HS-5 (cell line): ENCODE measurements at regions not wholly inside any gene's neighbourhood (a gene's known extent, or its start where the extent isn't known, plus 50 kb on each side); places are given as distances from the start of the nearest gene placed in this dataset.

ENCODE experiments used
- DNase-seq: peaks from one replicate; pipeline ENCODE4 v3.0.0-alpha.2; 2012; ENCODE audit warnings: low read depth

- no peak for DNase-seq
Observed at GRCh38 chr4:152094970-152095700, 334.3 kb upstream of the GATB start.

DNA sequence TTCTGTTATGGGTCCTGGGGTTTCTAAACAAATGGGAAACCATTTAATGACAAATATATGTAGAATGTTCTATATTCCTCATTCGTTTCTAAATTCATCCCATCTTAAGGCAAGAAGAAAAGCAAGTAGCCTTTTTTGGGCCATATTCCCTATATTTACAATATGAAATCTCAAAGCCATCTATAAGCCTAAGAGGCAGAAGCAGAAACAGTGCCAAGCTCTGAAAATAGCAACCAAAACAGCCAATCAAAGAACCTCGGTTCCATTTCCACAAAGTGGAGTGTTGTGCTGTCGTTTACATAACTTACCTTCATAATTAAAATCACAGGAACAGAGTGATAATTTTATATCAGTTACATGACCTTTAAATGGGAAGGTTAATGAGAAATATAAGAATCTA lies 330.6 kb upstream of the GATB start:
- no peak for DNase-seq

GRCh38 chr4:152090543-152090942 lies 329.7 kb upstream of the GATB start:
- no peak for DNase-seq

- DNase-seq, result no peak
Observed at GRCh38 chr4:152089584-152089983, 328.8 kb upstream of the GATB start.

- no peak for DNase-seq
Observed at GRCh38 chr4:152087335-152087734, 326.5 kb upstream of the GATB start.

GRCh38 chr4:152085657-152086056 lies 324.9 kb upstream of the GATB start:
- DNase-seq, result no peak

DNA sequence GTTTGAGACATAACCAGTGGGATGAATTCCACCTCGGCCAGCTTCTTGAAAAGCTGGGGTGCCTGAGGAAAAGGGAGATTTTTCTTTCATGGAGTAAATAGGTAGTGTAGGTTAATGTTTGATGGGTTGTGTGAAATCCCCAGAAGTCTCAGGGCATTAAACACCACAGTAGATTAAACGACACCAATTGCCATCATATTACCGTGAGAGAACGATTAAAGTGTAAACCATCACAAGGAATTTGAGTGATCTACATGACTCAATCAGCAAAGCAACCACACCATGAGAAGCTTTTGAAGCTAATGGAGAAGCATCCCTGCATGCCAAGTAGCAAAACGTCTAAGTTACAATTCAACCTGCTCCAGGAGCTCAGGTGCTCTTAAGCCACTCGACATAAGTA lies 322.5 kb upstream of the GATB start:
- no peak for DNase-seq

- DNase-seq, result no peak
Observed at GRCh38 chr4:152081024-152081423, 320.2 kb upstream of the GATB start.

GRCh38 chr4:152079543-152080293 lies 318.9 kb upstream of the GATB start:
- DNase-seq, result no peak

- no peak for DNase-seq
Observed at GRCh38 chr4:152079079-152079478, 318.3 kb upstream of the GATB start.

GRCh38 chr4:152077582-152077981 lies 316.8 kb upstream of the GATB start:
- no peak for DNase-seq

DNA sequence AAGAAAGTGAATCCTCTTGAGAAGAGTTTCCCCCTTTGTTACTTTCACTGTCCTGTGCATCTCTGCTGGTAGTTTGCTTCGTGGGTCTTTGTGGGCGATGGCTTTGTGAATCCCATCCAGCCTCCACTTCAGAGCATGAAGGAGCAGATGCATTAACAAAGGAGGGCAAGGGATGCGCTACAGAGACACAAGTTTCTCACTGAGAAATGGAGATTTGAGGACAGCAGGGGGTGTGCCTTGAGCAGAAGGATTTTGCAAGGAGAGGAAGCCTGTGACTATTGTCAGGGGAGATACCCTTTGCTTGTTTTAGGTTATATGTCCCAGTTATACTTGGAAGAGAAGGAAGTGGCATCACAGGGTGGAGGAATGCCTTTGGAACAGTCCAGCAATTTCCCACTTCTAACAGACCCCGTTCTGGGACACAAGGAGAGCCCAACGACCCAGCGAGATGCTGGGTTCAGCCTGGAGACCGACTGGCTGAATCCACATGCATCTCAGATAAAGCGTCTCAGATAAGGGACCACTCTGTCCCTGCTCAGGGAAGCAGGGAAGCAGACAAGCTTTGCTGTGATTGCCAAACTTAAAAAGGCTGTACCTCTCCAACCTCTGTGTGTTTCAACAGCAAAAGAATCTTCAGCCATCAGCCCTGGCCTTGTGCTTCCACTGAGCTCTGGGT lies 314.6 kb upstream of the GATB start:
- no peak for DNase-seq

DNA sequence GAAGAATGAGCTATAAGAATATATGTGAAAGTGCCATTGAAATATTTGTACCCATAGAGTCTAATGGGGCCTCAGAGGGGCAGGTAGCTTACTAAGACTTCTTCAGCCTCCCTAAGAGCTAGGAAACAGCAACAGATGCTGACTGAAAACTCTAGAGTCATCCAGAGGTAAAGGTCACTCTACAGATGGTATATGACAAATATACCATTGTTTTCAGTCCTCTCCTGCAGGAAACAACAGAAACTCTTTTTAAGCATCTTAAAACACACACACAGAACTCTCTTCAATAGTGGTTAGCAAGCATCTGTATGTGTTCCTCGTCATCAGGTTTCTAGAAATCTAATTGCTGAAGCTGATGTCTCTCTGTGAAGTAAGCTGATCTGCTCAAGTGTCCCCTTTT lies 313.8 kb upstream of the GATB start:
- DNase-seq, result no peak

GRCh38 chr4:152074088-152074437 lies 313.3 kb upstream of the GATB start:
- DNase-seq, result no peak

DNA sequence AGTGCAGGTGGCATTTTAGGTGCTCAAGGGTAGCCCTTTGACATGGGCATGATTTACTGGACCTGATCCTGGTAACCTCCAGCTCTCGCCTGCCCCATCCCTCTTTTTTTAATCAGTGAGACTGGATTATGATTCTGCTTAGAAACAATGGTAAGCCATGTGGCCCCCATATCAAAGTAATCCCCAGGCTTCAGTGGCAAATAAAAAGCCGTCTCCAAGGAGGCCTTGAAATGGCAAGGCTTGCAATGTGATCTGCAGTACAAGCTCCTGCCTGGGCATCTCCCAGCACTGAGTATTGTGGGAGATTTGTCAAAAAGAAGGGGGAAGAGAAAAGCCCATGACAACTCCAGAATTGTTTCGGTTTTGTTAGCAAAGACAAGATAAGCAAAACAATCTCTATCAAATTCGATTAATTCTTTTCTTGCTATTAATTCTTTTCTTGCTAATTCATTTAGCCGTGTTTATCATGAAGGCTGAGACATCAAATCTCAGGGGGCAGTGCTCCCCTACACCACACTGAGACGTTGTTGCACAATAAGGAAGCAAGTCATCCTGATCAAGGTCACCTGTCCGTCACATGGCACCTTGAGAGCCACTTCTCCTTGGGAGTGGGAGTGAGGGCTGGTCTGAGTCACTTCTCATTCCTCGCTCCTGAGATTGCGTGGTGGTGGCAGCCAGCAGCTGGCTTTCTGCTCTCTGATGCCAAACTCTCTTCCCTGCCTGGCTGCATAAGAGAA lies 312.7 kb upstream of the GATB start:
- no peak for DNase-seq

DNA sequence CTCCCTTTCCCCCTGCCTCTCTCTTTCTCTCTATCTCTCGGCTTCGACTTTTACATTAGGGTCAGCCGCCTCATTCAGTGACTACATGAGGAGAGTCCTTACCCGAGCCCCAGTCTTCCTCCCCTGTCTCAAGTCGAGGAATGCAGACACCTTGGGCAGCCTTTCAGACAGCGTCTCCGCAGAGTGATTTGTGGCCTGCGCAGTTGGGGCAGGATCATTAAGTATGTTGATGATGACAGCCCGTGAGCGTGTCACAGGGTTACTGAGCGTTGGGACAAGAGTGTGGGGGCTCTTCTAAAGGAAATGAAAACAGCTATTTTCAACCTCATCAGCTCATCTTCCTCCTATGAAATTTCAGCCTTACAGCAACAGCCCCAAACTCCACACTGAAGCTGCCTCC lies 312.1 kb upstream of the GATB start:
- DNase-seq, result no peak

DNA sequence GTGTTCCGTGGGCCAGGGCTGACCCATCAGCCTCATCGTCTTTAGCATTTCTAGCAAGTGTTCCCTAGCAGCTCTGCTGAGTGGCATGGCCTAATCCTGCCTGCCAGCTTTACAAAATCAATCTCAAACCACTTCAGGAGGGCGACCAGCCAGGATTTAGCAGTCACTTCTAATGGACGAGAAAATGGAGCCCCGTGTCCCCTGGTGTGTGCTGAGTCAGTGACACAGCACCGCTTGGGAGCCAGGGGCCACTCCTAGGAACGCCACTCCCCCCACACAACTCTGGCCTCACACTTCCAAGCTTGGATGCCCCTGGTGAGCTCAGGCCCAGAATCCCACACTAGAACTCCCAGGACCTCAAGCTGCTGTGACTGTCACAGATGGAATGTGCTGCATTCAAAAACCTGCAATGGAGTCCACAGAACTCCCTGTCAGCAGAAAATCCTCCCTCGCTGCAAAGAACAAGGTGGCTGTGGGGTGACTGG lies 311.2 kb upstream of the GATB start:
- no peak for DNase-seq

DNA sequence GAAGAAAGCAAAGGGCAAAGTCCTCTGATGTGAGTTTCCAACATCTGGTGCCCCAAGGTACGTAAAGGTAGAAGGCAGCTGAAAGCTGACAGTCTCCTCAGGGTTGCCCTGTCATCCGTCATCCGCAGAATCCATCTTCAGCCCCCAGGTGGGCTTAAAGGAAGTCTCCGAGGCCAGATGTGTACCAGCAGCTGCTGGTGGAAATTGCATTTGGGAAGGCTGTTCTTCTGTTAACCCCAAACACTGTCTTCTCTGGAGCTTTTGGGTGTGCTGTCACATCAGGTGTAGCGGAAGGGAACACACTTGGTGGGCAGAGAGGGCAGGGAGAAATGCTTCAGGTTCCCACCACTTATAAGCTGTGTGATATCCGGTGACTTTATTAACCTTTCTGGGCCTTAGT lies 310.0 kb upstream of the GATB start:
- no peak for DNase-seq

DNA sequence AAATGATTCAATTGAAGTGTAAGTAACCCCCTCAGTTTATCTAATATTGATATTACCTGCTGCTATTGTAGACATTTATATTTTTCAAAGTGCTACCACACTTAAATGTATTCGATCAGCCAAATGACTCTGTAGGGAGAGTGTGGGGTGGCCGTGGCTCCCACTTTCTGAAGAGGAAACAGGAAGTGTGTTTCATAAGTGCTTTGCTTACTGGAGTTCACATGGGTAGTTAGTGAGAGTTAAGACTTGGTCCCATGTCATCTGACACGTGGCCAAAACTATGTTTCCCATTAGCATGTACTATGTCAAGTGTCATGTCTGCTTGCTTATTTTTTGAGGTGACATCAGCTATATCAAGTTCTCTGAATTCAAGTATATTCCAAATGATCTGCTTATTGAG lies 308.1 kb upstream of the GATB start:
- no peak for DNase-seq

DNA sequence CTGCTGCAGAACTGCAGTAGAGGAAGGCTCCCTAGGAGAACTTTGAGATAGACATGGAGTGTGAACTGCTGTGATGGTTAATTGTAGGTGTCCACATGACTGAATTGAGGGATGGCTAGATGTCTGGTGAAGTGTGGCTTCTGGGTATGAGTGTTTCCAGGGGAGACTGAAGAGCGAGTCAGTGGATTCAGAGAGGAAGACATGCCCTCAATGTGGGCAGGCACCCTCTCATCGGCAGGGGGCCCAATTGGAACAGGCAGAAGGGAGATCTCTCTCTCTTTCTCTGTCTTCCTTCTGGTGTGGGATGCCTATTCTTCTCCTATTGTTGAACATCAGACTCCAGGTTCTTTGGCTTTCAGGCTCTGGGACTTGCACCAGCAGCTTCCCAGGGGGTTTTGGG lies 304.7 kb upstream of the GATB start:
- no peak for DNase-seq

DNA sequence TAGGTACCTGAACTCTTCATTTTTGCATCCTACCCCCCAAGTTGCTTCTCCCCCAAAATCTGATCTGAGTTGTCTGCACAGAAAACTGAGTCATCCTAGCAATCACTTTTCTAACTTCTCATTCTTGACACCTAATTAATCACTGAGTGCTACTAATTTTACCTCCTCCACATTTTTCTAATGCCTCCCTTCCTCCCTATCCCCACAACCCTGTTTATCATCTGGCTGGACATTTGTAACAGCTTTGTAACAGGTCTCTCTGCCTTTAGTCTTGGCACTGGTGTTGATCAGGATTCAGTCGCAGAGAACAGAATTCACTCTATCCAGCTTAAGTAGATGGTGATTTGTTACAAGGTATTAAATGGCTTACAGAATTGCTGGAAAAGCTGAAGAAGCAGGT lies 303.9 kb upstream of the GATB start:
- DNase-seq, result no peak

DNA sequence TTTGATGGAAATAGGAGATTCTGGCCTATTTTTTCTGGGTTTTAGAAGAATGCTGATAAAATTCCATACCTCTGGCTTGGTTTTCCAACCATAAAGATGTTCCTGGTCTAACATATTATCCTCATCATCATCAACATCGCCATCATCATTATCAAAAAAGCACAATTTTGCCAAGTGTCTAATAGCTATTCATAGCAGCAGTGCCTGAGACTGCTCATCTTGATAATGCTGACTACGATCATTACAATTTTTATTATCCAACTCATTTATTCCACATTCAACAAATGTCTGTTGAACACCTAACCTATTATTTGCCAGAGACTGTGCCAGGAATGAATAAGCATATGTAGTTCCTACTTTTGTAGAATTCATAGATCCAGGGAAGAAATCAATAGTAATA lies 303.5 kb upstream of the GATB start:
- no peak for DNase-seq
